BLaER1 treated with 17β-estradiol and CSF1 and Interleukin-3, amounts not matched to agents 10 nM and 100 nM (cell line): ENCODE measurements at regions not wholly inside any gene's neighbourhood (a gene's known extent, or its start where the extent isn't known, plus 50 kb on each side); places are given as distances from the start of the nearest gene placed in this dataset.
"Not testable (repeated sequence)": the region's sequence is repeated elsewhere in the genome, so short reads cannot be mapped to it uniquely, and the experiment has no call there.

ENCODE experiments used
- H3K27ac ChIP-seq, 11 experiments: shearing (Covaris generic); formaldehyde crosslinking; 2 replicates each; pipeline ENCODE4 v1.8.1; 2022
- H3K27me3 ChIP-seq, 11 experiments: shearing (Covaris generic); formaldehyde crosslinking; 2 replicates each; pipeline ENCODE4 v1.8.1; 2022
- H3K36me3 ChIP-seq, 11 experiments: shearing (Covaris generic); formaldehyde crosslinking; 2 replicates each; pipeline ENCODE4 v1.8.1; 2022
- H3K4me1 ChIP-seq, 10 experiments: shearing (Covaris generic); formaldehyde crosslinking; 2 replicates each; pipeline ENCODE4 v1.8.1; 2022
- H3K4me2 ChIP-seq, 11 experiments: shearing (Covaris generic); formaldehyde crosslinking; 2 replicates each; pipeline ENCODE4 v1.8.1; 2022
- H3K4me3 ChIP-seq, 10 experiments: shearing (Covaris generic); formaldehyde crosslinking; 2 replicates each; pipeline ENCODE4 v1.8.1; 2022
- H3K9ac ChIP-seq, 11 experiments: shearing (Covaris generic); formaldehyde crosslinking; 2 replicates each; pipeline ENCODE4 v1.8.1; 2022
- H3K9me3 ChIP-seq, 11 experiments: shearing (Covaris generic); formaldehyde crosslinking; replicated peaks in 1 of 11; 2 replicates each; pipeline ENCODE4 v1.8.1; 2022
- H4K20me1 ChIP-seq, 11 experiments: shearing (Covaris generic); formaldehyde crosslinking; 2 replicates each; pipeline ENCODE4 v1.8.1; 2022
- Cebpa-rat ChIP-seq, 11 experiments: shearing (Covaris generic); IDR thresholded peaks; 2 replicates each; pipeline ENCODE4 v1.8.1; 2022

GRCh38 chr3:104214277-104214676, 1152.4 kb upstream of the ALCAM start:
- no peak for TF ChIP-seq Cebpa-rat (IDR thresholded peaks at IDR 0.05)

GRCh38 chr3:104214937-104215336, 1151.8 kb upstream of the ALCAM start:
- H3K36me3 ChIP-seq: no peaks in the 10 kb centered on the region
- H3K27me3 ChIP-seq: no peaks in the 10 kb centered on the region
- H3K4me1 ChIP-seq: 0 out of 20 replicates have a peak, but pooled peaks cover 0 to 5% (median 0%) of the 10 kb centered on the region in 10 experiments
- no peak overlapping the region for H3K9ac ChIP-seq
- peak overlapping the region in 1 of 11 experiments; percentile 29; a peak in 1 of 22 replicates for H3K4me2 ChIP-seq
- no peak overlapping the region for H3K4me3 ChIP-seq
- H3K27ac ChIP-seq: no peak overlapping the region
- no peaks in the 10 kb centered on the region for H4K20me1 ChIP-seq
- TF ChIP-seq Cebpa-rat (IDR thresholded peaks at IDR 0.05): no peak
- no peaks in the 10 kb centered on the region for H3K9me3 ChIP-seq

More at GRCh38 chr3:104214277-104214676, 1152.4 kb upstream of the ALCAM start:
- no peaks in the 10 kb centered on the region for H4K20me1 ChIP-seq
- no peak overlapping the region for H3K4me2 ChIP-seq
- no peaks in the 10 kb centered on the region for H3K27me3 ChIP-seq
- H3K9me3 ChIP-seq: no peaks in the 10 kb centered on the region
- H3K4me3 ChIP-seq: no peak overlapping the region
- no peaks in the 10 kb centered on the region for H3K36me3 ChIP-seq
- 0 out of 20 replicates have a peak, but pooled peaks cover 0 to 5% (median 0%) of the 10 kb centered on the region in 10 experiments for H3K4me1 ChIP-seq
- H3K27ac ChIP-seq: no peak overlapping the region
- H3K9ac ChIP-seq: no peak overlapping the region

- not testable (repeated sequence) for H3K4me3 ChIP-seq
Observed at GRCh38 chr3:104219046-104219445, 1147.7 kb upstream of the ALCAM start.

GRCh38 chr3:104234442-104235194, 1132.1 kb upstream of the ALCAM start:
- no peak for TF ChIP-seq Cebpa-rat (IDR thresholded peaks at IDR 0.05)

More at GRCh38 chr3:104219046-104219445, 1147.7 kb upstream of the ALCAM start:
- H3K27me3 ChIP-seq, H3K9me3 ChIP-seq, H3K4me1 ChIP-seq, H3K4me2 ChIP-seq, H4K20me1 ChIP-seq, H3K27ac ChIP-seq, H3K36me3 ChIP-seq, H3K9ac ChIP-seq: not testable (repeated sequence)

GRCh38 chr3:104244680-104245220, 1122.0 kb upstream of the ALCAM start:
- Histone ChIP-seq H3K27me3 (no peaks in the 10 kb centered on the region), H3K9ac (no peak overlapping the region), H3K4me3 (no peak overlapping the region), H3K4me2 (no peak overlapping the region), H3K27ac (no peak overlapping the region), H4K20me1 (no peaks in the 10 kb centered on the region), H3K36me3 (no peaks in the 10 kb centered on the region), H3K9me3 (no peaks in the 10 kb centered on the region), H3K4me1 (no peaks in the 10 kb centered on the region)
- no peak for TF ChIP-seq Cebpa-rat (IDR thresholded peaks at IDR 0.05)

More at GRCh38 chr3:104234442-104235194, 1132.1 kb upstream of the ALCAM start:
- Histone ChIP-seq H3K9ac (no peak overlapping the region), H3K9me3 (no peaks in the 10 kb centered on the region), H3K36me3 (no peaks in the 10 kb centered on the region), H3K4me3 (no peak overlapping the region), H3K27ac (no peak overlapping the region), H4K20me1 (no peaks in the 10 kb centered on the region), H3K4me2 (no peak overlapping the region), H3K27me3 (no peaks in the 10 kb centered on the region), H3K4me1 (no peaks in the 10 kb centered on the region)

GRCh38 chr3:104245261-104245660, 1121.4 kb upstream of the ALCAM start:
- H3K4me3 ChIP-seq: no peak overlapping the region
- H4K20me1 ChIP-seq: no peaks in the 10 kb centered on the region
- H3K27me3 ChIP-seq: no peaks in the 10 kb centered on the region
- no peak overlapping the region for H3K9ac ChIP-seq
- no peaks in the 10 kb centered on the region for H3K9me3 ChIP-seq
- H3K36me3 ChIP-seq: no peaks in the 10 kb centered on the region
- no peak for TF ChIP-seq Cebpa-rat (IDR thresholded peaks at IDR 0.05)
- H3K27ac ChIP-seq: no peak overlapping the region
- H3K4me2 ChIP-seq: no peak overlapping the region
- no peaks in the 10 kb centered on the region for H3K4me1 ChIP-seq

- no peak overlapping the region for H3K4me2 ChIP-seq
- no peak for TF ChIP-seq Cebpa-rat (IDR thresholded peaks at IDR 0.05)
Observed at GRCh38 chr3:104245981-104246380, 1120.7 kb upstream of the ALCAM start.

GRCh38 chr3:104257486-104257885, 1109.2 kb upstream of the ALCAM start:
- no peak for TF ChIP-seq Cebpa-rat (IDR thresholded peaks at IDR 0.05)
- Histone ChIP-seq H3K4me2 (no peak overlapping the region), H3K27me3 (no peaks in the 10 kb centered on the region), H3K27ac (no peak overlapping the region), H3K4me1 (no peaks in the 10 kb centered on the region), H4K20me1 (no peaks in the 10 kb centered on the region), H3K4me3 (no peak overlapping the region), H3K36me3 (no peaks in the 10 kb centered on the region), H3K9ac (no peak overlapping the region), H3K9me3 (no peaks in the 10 kb centered on the region)

More at GRCh38 chr3:104245981-104246380, 1120.7 kb upstream of the ALCAM start:
- Histone ChIP-seq H3K27ac (no peak overlapping the region), H4K20me1 (no peaks in the 10 kb centered on the region), H3K4me1 (no peaks in the 10 kb centered on the region), H3K9ac (no peak overlapping the region), H3K9me3 (no peaks in the 10 kb centered on the region), H3K4me3 (no peak overlapping the region), H3K36me3 (no peaks in the 10 kb centered on the region), H3K27me3 (no peaks in the 10 kb centered on the region)

- Histone ChIP-seq H3K4me1 (no peaks in the 10 kb centered on the region), H3K27ac (no peak overlapping the region), H3K4me2 (no peak overlapping the region), H3K27me3 (no peaks in the 10 kb centered on the region), H3K9ac (no peak overlapping the region), H4K20me1 (no peaks in the 10 kb centered on the region), H3K4me3 (no peak overlapping the region), H3K9me3 (no peaks in the 10 kb centered on the region), H3K36me3 (no peaks in the 10 kb centered on the region)
- no peak for TF ChIP-seq Cebpa-rat (IDR thresholded peaks at IDR 0.05)
Observed at GRCh38 chr3:104263477-104263876, 1103.2 kb upstream of the ALCAM start.

GRCh38 chr3:104266219-104266618, 1100.5 kb upstream of the ALCAM start:
- H3K4me1 ChIP-seq, H3K27ac ChIP-seq, H3K36me3 ChIP-seq, H3K9me3 ChIP-seq, H3K9ac ChIP-seq, H3K27me3 ChIP-seq, H3K4me3 ChIP-seq, H3K4me2 ChIP-seq, H4K20me1 ChIP-seq: not testable (repeated sequence)
